Panc1 (cell line): ENCODE measurements at regions not wholly inside any gene's neighbourhood (a gene's known extent, or its start where the extent isn't known, plus 50 kb on each side); places are given as distances from the start of the nearest gene placed in this dataset.

Source experiments
- CTCF ChIP-seq: fragments of 450-650 bp; IDR thresholded peaks from 2 replicates; pipeline ENCODE4 v1.5.1; 2017; ENCODE audit warnings: mild to moderate bottlenecking
- POLR2AphosphoS5 ChIP-seq: IDR thresholded peaks from 2 replicates; pipeline ENCODE4 v1.6.1; 2012; ENCODE audit warnings: mild to moderate bottlenecking, low read depth, low read length, moderate library complexity

GRCh38 chr5:12936221-12936620 lies 1008.3 kb downstream of the DNAH5 start:
- TF ChIP-seq POLR2AphosphoS5 (no peak), CTCF (no peak)
